Stimulated activated naive CD8-positive, alpha-beta T cell treated with anti-CD3 and anti-CD28 coated beads, Interleukin-15, amount 100 ng/mL, for 72 hours (primary cell): ENCODE measurements at regions not wholly inside any gene's neighbourhood (a gene's known extent, or its start where the extent isn't known, plus 50 kb on each side); places are given as distances from the start of the nearest gene placed in this dataset.
"Not testable (repeated sequence)": the region's sequence is repeated elsewhere in the genome, so short reads cannot be mapped to it uniquely, and the experiment has no call there.

Source experiments
- ATAC-seq: fragments of 150-1000 bp; cut with Tn5 transposase; 2 replicates; pipeline ENCODE4 v1.10.0; 2021; ENCODE audit warnings: mild to moderate bottlenecking, moderate library complexity
- DNase-seq, 2 donors: peaks; one replicate each; pipeline ENCODE4 v3.0.0; 2021 to 2022
- H3K27ac Mint-ChIP-seq, 2 donors: one replicate each; pipeline ENCODE4 v1.8.0; 2022; ENCODE audit warnings: mild to moderate bottlenecking in 2 of 2, mixed read lengths in 2 of 2, moderate library complexity in 2 of 2
- H3K27me3 Mint-ChIP-seq: one replicate; pipeline ENCODE4 v1.8.0; 2022; ENCODE audit warnings: mixed read lengths
- H3K4me1 Mint-ChIP-seq: one replicate; pipeline ENCODE4 v1.8.0; 2022; ENCODE audit warnings: mild to moderate bottlenecking, mixed read lengths
- H3K4me3 Mint-ChIP-seq, 2 donors: one replicate each; pipeline ENCODE4 v1.8.0; 2022; ENCODE audit warnings: mild to moderate bottlenecking in 2 of 2, mixed read lengths in 2 of 2, moderate library complexity in 1 of 2
- H3K9me3 Mint-ChIP-seq, 2 donors: one replicate each; pipeline ENCODE4 v1.8.0; 2022; ENCODE audit warnings: mixed read lengths in 2 of 2

- no peak overlapping the region for H3K27ac Mint-ChIP-seq
- ATAC-seq: no peak
- H3K9me3 Mint-ChIP-seq: peaks cover 0 to 9% of the 10 kb centered on the region in 2 donors
- no peak for DNase-seq
- H3K4me1 Mint-ChIP-seq: no peaks in the 10 kb centered on the region
- H3K4me3 Mint-ChIP-seq: no peak overlapping the region
- H3K27me3 Mint-ChIP-seq: no peaks in the 10 kb centered on the region
Observed at GRCh38 chr5:45081082-45081481, 272.3 kb downstream of the MRPS30 start.

- ATAC-seq (no peak), DNase-seq (no peak)
- H3K4me3 Mint-ChIP-seq: no peak overlapping the region
- H3K9me3 Mint-ChIP-seq: peaks cover 8 to 18% of the 10 kb centered on the region in 2 donors
- H3K27me3 Mint-ChIP-seq: no peaks in the 10 kb centered on the region
- no peak overlapping the region for H3K27ac Mint-ChIP-seq
- no peaks in the 10 kb centered on the region for H3K4me1 Mint-ChIP-seq
Observed at GRCh38 chr5:45089870-45090269, 281.1 kb downstream of the MRPS30 start.

GRCh38 chr5:45093377-45093776 lies 284.6 kb downstream of the MRPS30 start:
- Mint-ChIP-seq H3K4me3 (no peak overlapping the region), H3K27ac (no peak overlapping the region), H3K9me3 (peaks cover 8 to 20% of the 10 kb centered on the region in 2 donors), H3K27me3 (no peaks in the 10 kb centered on the region), H3K4me1 (no peaks in the 10 kb centered on the region)
- DNase-seq: no peak
- no peak for ATAC-seq

- DNase-seq (no peak), ATAC-seq (no peak)
- H3K27me3 Mint-ChIP-seq: no peaks in the 10 kb centered on the region
- H3K27ac Mint-ChIP-seq: no peak overlapping the region
- H3K4me3 Mint-ChIP-seq: no peak overlapping the region
- H3K9me3 Mint-ChIP-seq: peaks cover 1 to 13% of the 10 kb centered on the region in 2 donors
- no peaks in the 10 kb centered on the region for H3K4me1 Mint-ChIP-seq
Observed at GRCh38 chr5:45094876-45095440, 286.2 kb downstream of the MRPS30 start.

- no peak overlapping the region for H3K4me3 Mint-ChIP-seq
- no peaks in the 10 kb centered on the region for H3K27me3 Mint-ChIP-seq
- no peak overlapping the region for H3K27ac Mint-ChIP-seq
- DNase-seq (no peak), ATAC-seq (no peak)
- H3K9me3 Mint-ChIP-seq: peaks cover 5 to 19% of the 10 kb centered on the region in 2 donors
- no peaks in the 10 kb centered on the region for H3K4me1 Mint-ChIP-seq
Observed at GRCh38 chr5:45098483-45098882, 289.7 kb downstream of the MRPS30 start.

GRCh38 chr5:45101146-45101545 lies 292.4 kb downstream of the MRPS30 start:
- Mint-ChIP-seq H3K4me3 (no peak overlapping the region), H3K4me1 (no peaks in the 10 kb centered on the region), H3K9me3 (peaks cover 9 to 13% of the 10 kb centered on the region in 2 donors), H3K27ac (no peak overlapping the region), H3K27me3 (no peaks in the 10 kb centered on the region)
- no peak for DNase-seq
- ATAC-seq: no peak

- H3K9me3 Mint-ChIP-seq: peaks cover 7 to 9% of the 10 kb centered on the region in 2 donors
- no peak overlapping the region for H3K4me3 Mint-ChIP-seq
- no peak overlapping the region for H3K27ac Mint-ChIP-seq
- H3K4me1 Mint-ChIP-seq: no peaks in the 10 kb centered on the region
- no peaks in the 10 kb centered on the region for H3K27me3 Mint-ChIP-seq
- ATAC-seq (no peak), DNase-seq (no peak)
Observed at GRCh38 chr5:45105491-45105994, 296.8 kb downstream of the MRPS30 start.

- no peak for DNase-seq
- Mint-ChIP-seq H3K4me3 (no peak overlapping the region), H3K9me3 (peaks cover 0 to 5% of the 10 kb centered on the region in 2 donors), H3K4me1 (no peaks in the 10 kb centered on the region), H3K27ac (no peak overlapping the region), H3K27me3 (no peaks in the 10 kb centered on the region)
- no peak for ATAC-seq
Observed at GRCh38 chr5:45109062-45109461, 300.3 kb downstream of the MRPS30 start.

GRCh38 chr5:45109636-45110035 lies 300.9 kb downstream of the MRPS30 start:
- no peak overlapping the region for H3K4me3 Mint-ChIP-seq
- H3K9me3 Mint-ChIP-seq: peaks cover 0 to 10% of the 10 kb centered on the region in 2 donors
- peak overlapping the region in 1 of 2 donors; percentile 43 for H3K27ac Mint-ChIP-seq
- no peak for DNase-seq
- H3K4me1 Mint-ChIP-seq: no peaks in the 10 kb centered on the region
- no peaks in the 10 kb centered on the region for H3K27me3 Mint-ChIP-seq
- ATAC-seq: no peak

- ATAC-seq: no peak
- Mint-ChIP-seq H3K9me3 (peaks cover 0 to 9% of the 10 kb centered on the region in 2 donors), H3K4me1 (no peaks in the 10 kb centered on the region), H3K4me3 (no peak overlapping the region), H3K27me3 (no peaks in the 10 kb centered on the region), H3K27ac (no peak overlapping the region)
- DNase-seq: no peak
Observed at GRCh38 chr5:45110399-45110798, 301.7 kb downstream of the MRPS30 start.

- Mint-ChIP-seq H3K9me3 (peaks cover 9 to 14% of the 10 kb centered on the region in 2 donors), H3K4me1 (no peaks in the 10 kb centered on the region), H3K4me3 (no peak overlapping the region), H3K27ac (no peak overlapping the region), H3K27me3 (no peaks in the 10 kb centered on the region)
- ATAC-seq (no peak), DNase-seq (no peak)
Observed at GRCh38 chr5:45113726-45114125, 305.0 kb downstream of the MRPS30 start.

GRCh38 chr5:45132972-45133371 lies 324.2 kb downstream of the MRPS30 start:
- no peak for DNase-seq
- Mint-ChIP-seq H3K27ac (no peak overlapping the region), H3K9me3 (peaks cover 0 to 4% of the 10 kb centered on the region in 2 donors), H3K27me3 (no peaks in the 10 kb centered on the region), H3K4me1 (no peaks in the 10 kb centered on the region), H3K4me3 (no peak overlapping the region)
- no peak for ATAC-seq

GRCh38 chr5:45162974-45163373 lies 354.2 kb downstream of the MRPS30 start:
- Mint-ChIP-seq H3K9me3 (peaks cover 7 to 18% of the 10 kb centered on the region in 2 donors), H3K4me3 (no peak overlapping the region), H3K27me3 (no peaks in the 10 kb centered on the region), H3K4me1 (no peaks in the 10 kb centered on the region), H3K27ac (no peak overlapping the region)
- ATAC-seq: no peak
- DNase-seq: no peak

- no peak for ATAC-seq
- no peaks in the 10 kb centered on the region for H3K4me1 Mint-ChIP-seq
Observed at GRCh38 chr5:45171563-45171962, 362.8 kb downstream of the MRPS30 start.

GRCh38 chr5:45172634-45173033 lies 363.9 kb downstream of the MRPS30 start:
- H3K4me1 Mint-ChIP-seq, H3K4me3 Mint-ChIP-seq, ATAC-seq, DNase-seq, H3K27me3 Mint-ChIP-seq, H3K27ac Mint-ChIP-seq, H3K9me3 Mint-ChIP-seq: not testable (repeated sequence)

More at GRCh38 chr5:45171563-45171962, 362.8 kb downstream of the MRPS30 start:
- Mint-ChIP-seq H3K27me3 (no peaks in the 10 kb centered on the region), H3K27ac (no peak overlapping the region), H3K9me3 (peaks cover 0 to 6% of the 10 kb centered on the region in 2 donors), H3K4me3 (no peak overlapping the region)
- DNase-seq: no peak

GRCh38 chr5:45179686-45180085 lies 370.9 kb downstream of the MRPS30 start:
- Mint-ChIP-seq H3K9me3 (peaks cover 7 to 23% of the 10 kb centered on the region in 2 donors), H3K27me3 (no peaks in the 10 kb centered on the region), H3K27ac (no peak overlapping the region), H3K4me1 (no peaks in the 10 kb centered on the region), H3K4me3 (no peak overlapping the region)
- DNase-seq (no peak), ATAC-seq (no peak)

- no peak overlapping the region for H3K27ac Mint-ChIP-seq
- H3K9me3 Mint-ChIP-seq: peaks cover 7 to 11% of the 10 kb centered on the region in 2 donors
- no peak overlapping the region for H3K4me3 Mint-ChIP-seq
Observed at GRCh38 chr5:45189042-45189441, 380.3 kb downstream of the MRPS30 start.

More at GRCh38 chr5:45189042-45189441, 380.3 kb downstream of the MRPS30 start:
- Mint-ChIP-seq H3K27me3 (no peaks in the 10 kb centered on the region), H3K4me1 (no peaks in the 10 kb centered on the region)
- DNase-seq: no peak
- ATAC-seq: no peak
